ENCODE measurements at regions not wholly inside any gene's neighbourhood (a gene's known extent, or its start where the extent isn't known, plus 50 kb on each side); places are given as distances from the start of the nearest gene placed in this dataset.
"Not testable (repeated sequence)": the region's sequence is repeated elsewhere in the genome, so short reads cannot be mapped to it uniquely, and the experiment has no call there.

- DNase-seq, result no peak
Observed at GRCh38 chr6:140542863-140543262, 1168.4 kb upstream of the CITED2 start.

GRCh38 chr6:140541288-140541687 lies 1166.8 kb upstream of the CITED2 start:
- no peak for DNase-seq

GRCh38 chr6:140540743-140541142 lies 1166.3 kb upstream of the CITED2 start:
- no peak for DNase-seq

GRCh38 chr6:140538926-140539325 lies 1164.5 kb upstream of the CITED2 start:
- DNase-seq, result no peak

- no peak for DNase-seq
Observed at GRCh38 chr6:140537834-140538705, 1163.6 kb upstream of the CITED2 start.

- DNase-seq, result no peak
Observed at GRCh38 chr6:140537211-140537610, 1162.8 kb upstream of the CITED2 start.

- DNase-seq, result no peak
Observed at GRCh38 chr6:140535511-140535910, 1161.1 kb upstream of the CITED2 start.

GRCh38 chr6:140533526-140533925 lies 1159.1 kb upstream of the CITED2 start:
- no peak for DNase-seq

GRCh38 chr6:140504776-140505175 lies 1130.3 kb upstream of the CITED2 start:
- DNase-seq, result no peak

GRCh38 chr6:140500849-140501248 lies 1126.4 kb upstream of the CITED2 start:
- DNase-seq, result no peak

GRCh38 chr6:140499607-140500006 lies 1125.2 kb upstream of the CITED2 start:
- DNase-seq, result no peak

- no peak for DNase-seq
Observed at GRCh38 chr6:140494321-140495108, 1120.1 kb upstream of the CITED2 start.

GRCh38 chr6:140493470-140493869 lies 1119.0 kb upstream of the CITED2 start:
- not testable (repeated sequence) for DNase-seq

GRCh38 chr6:140490081-140490480 lies 1115.6 kb upstream of the CITED2 start:
- no peak for DNase-seq

- no peak for DNase-seq
Observed at GRCh38 chr6:140487586-140487985, 1113.1 kb upstream of the CITED2 start.

GRCh38 chr6:140486450-140487361 lies 1112.3 kb upstream of the CITED2 start:
- no peak for DNase-seq

- peak in 1 of 2 donors; percentile 39 for DNase-seq
Observed at GRCh38 chr6:140485740-140486449, 1111.4 kb upstream of the CITED2 start.

- DNase-seq, result peak in 1 of 2 donors; percentile 46
Observed at GRCh38 chr6:140480852-140481251, 1106.4 kb upstream of the CITED2 start.

- DNase-seq, result no peak
Observed at GRCh38 chr6:140478631-140479030, 1104.2 kb upstream of the CITED2 start.

- no peak for DNase-seq
Observed at GRCh38 chr6:140475086-140475485, 1100.6 kb upstream of the CITED2 start.

GRCh38 chr6:140464720-140465119 lies 1090.3 kb upstream of the CITED2 start:
- no peak for DNase-seq

- DNase-seq, result no peak
Observed at GRCh38 chr6:140463312-140463710, 1088.9 kb upstream of the CITED2 start.
